ENCODE measurements at regions not wholly inside any gene's neighbourhood (a gene's known extent, or its start where the extent isn't known, plus 50 kb on each side); places are given as distances from the start of the nearest gene placed in this dataset.
"Not testable (repeated sequence)": the region's sequence is repeated elsewhere in the genome, so short reads cannot be mapped to it uniquely, and the experiment has no call there.

GRCh38 chr5:28415791-28416443 lies 1377.5 kb upstream of the CDH9 start:
- ATAC-seq (replicated peaks) = no peak
- Mint-ChIP-seq H3K4me1 (no peaks in the 10 kb centered on the region), H3K4me3 (no peak overlapping the region), H3K27ac (no peak overlapping the region), H3K9me3 (no peaks in the 10 kb centered on the region), H3K27me3 (no peaks in the 10 kb centered on the region), H3K36me3 (ENCODE audit: low read depth) (no peaks in the 10 kb centered on the region)

GRCh38 chr5:28414619-28415018 lies 1376.2 kb upstream of the CDH9 start:
- ATAC-seq (replicated peaks) = no peak
- H3K9me3 Mint-ChIP-seq = peaks cover 5% of the 10 kb centered on the region

GRCh38 chr5:28408651-28409050 lies 1370.3 kb upstream of the CDH9 start:
- Mint-ChIP-seq H3K9me3 (peaks cover 17% of the 10 kb centered on the region), H3K36me3 (ENCODE audit: low read depth) (no peaks in the 10 kb centered on the region), H3K4me3 (no peak overlapping the region), H3K27ac (no peak overlapping the region), H3K4me1 (no peaks in the 10 kb centered on the region), H3K27me3 (no peaks in the 10 kb centered on the region)
- ATAC-seq (replicated peaks) = no peak

More at GRCh38 chr5:28414619-28415018, 1376.2 kb upstream of the CDH9 start:
- Mint-ChIP-seq H3K4me1 (no peaks in the 10 kb centered on the region), H3K27ac (no peak overlapping the region), H3K4me3 (no peak overlapping the region), H3K27me3 (no peaks in the 10 kb centered on the region), H3K36me3 (ENCODE audit: low read depth) (no peaks in the 10 kb centered on the region)

- Mint-ChIP-seq H3K9me3 (peaks cover 17% of the 10 kb centered on the region), H3K4me3 (no peak overlapping the region), H3K27ac (no peak overlapping the region), H3K36me3 (ENCODE audit: low read depth) (no peaks in the 10 kb centered on the region), H3K27me3 (no peaks in the 10 kb centered on the region), H3K4me1 (no peaks in the 10 kb centered on the region)
- no peak for ATAC-seq (replicated peaks)
Observed at GRCh38 chr5:28408186-28408585, 1369.8 kb upstream of the CDH9 start.

GRCh38 chr5:28404363-28405071 lies 1366.1 kb upstream of the CDH9 start:
- H3K4me1 Mint-ChIP-seq = no peaks in the 10 kb centered on the region
- H3K27me3 Mint-ChIP-seq = no peaks in the 10 kb centered on the region
- no peak overlapping the region for H3K27ac Mint-ChIP-seq
- H3K9me3 Mint-ChIP-seq = peaks cover 17% of the 10 kb centered on the region
- no peak overlapping the region for H3K4me3 Mint-ChIP-seq
- no peaks in the 10 kb centered on the region for H3K36me3 Mint-ChIP-seq (ENCODE audit: low read depth)
- ATAC-seq (replicated peaks) = no peak

- H3K27ac Mint-ChIP-seq = no peak overlapping the region
- H3K36me3 Mint-ChIP-seq (ENCODE audit: low read depth) = no peaks in the 10 kb centered on the region
- ATAC-seq (replicated peaks) = no peak
- H3K4me3 Mint-ChIP-seq = no peak overlapping the region
- H3K4me1 Mint-ChIP-seq = no peaks in the 10 kb centered on the region
- H3K9me3 Mint-ChIP-seq = peaks cover 17% of the 10 kb centered on the region
- H3K27me3 Mint-ChIP-seq = no peaks in the 10 kb centered on the region
Observed at GRCh38 chr5:28403846-28404245, 1365.5 kb upstream of the CDH9 start.

GRCh38 chr5:28402590-28403301 lies 1364.4 kb upstream of the CDH9 start:
- no peak for ATAC-seq (replicated peaks)
- no peaks in the 10 kb centered on the region for H3K36me3 Mint-ChIP-seq (ENCODE audit: low read depth)
- H3K4me3 Mint-ChIP-seq = no peak overlapping the region
- peaks cover 20% of the 10 kb centered on the region for H3K9me3 Mint-ChIP-seq
- H3K27me3 Mint-ChIP-seq = no peaks in the 10 kb centered on the region
- no peak overlapping the region for H3K27ac Mint-ChIP-seq
- no peaks in the 10 kb centered on the region for H3K4me1 Mint-ChIP-seq

- H3K9me3 Mint-ChIP-seq = peaks cover 12% of the 10 kb centered on the region
- no peak for ATAC-seq (replicated peaks)
- no peaks in the 10 kb centered on the region for H3K27me3 Mint-ChIP-seq
- no peaks in the 10 kb centered on the region for H3K4me1 Mint-ChIP-seq
- H3K27ac Mint-ChIP-seq = no peak overlapping the region
- no peak overlapping the region for H3K4me3 Mint-ChIP-seq
- H3K36me3 Mint-ChIP-seq (ENCODE audit: low read depth) = no peaks in the 10 kb centered on the region
Observed at GRCh38 chr5:28400076-28400475, 1361.7 kb upstream of the CDH9 start.

- no peak for ATAC-seq (replicated peaks)
- Mint-ChIP-seq H3K27ac (no peak overlapping the region), H3K27me3 (no peaks in the 10 kb centered on the region), H3K36me3 (ENCODE audit: low read depth) (no peaks in the 10 kb centered on the region), H3K9me3 (peaks cover 12% of the 10 kb centered on the region), H3K4me3 (no peak overlapping the region), H3K4me1 (no peaks in the 10 kb centered on the region)
Observed at GRCh38 chr5:28399211-28399610, 1360.8 kb upstream of the CDH9 start.

GRCh38 chr5:28398185-28398584 lies 1359.8 kb upstream of the CDH9 start:
- H3K27me3 Mint-ChIP-seq = no peaks in the 10 kb centered on the region
- no peaks in the 10 kb centered on the region for H3K36me3 Mint-ChIP-seq (ENCODE audit: low read depth)
- no peak overlapping the region for H3K4me3 Mint-ChIP-seq
- H3K4me1 Mint-ChIP-seq = no peaks in the 10 kb centered on the region
- H3K27ac Mint-ChIP-seq = no peak overlapping the region
- H3K9me3 Mint-ChIP-seq = peaks cover 12% of the 10 kb centered on the region
- no peak for ATAC-seq (replicated peaks)

- Mint-ChIP-seq H3K36me3 (ENCODE audit: low read depth) (no peaks in the 10 kb centered on the region), H3K4me1 (no peaks in the 10 kb centered on the region), H3K27me3 (no peaks in the 10 kb centered on the region), H3K9me3 (peaks cover 12% of the 10 kb centered on the region), H3K27ac (no peak overlapping the region), H3K4me3 (no peak overlapping the region)
- ATAC-seq (replicated peaks) = no peak
Observed at GRCh38 chr5:28397502-28397941, 1359.1 kb upstream of the CDH9 start.

GRCh38 chr5:28391277-28391676 lies 1352.9 kb upstream of the CDH9 start:
- H3K4me3 Mint-ChIP-seq = no peak overlapping the region
- H3K27ac Mint-ChIP-seq = no peak overlapping the region
- peaks cover 8% of the 10 kb centered on the region for H3K9me3 Mint-ChIP-seq
- ATAC-seq (replicated peaks) = no peak
- no peaks in the 10 kb centered on the region for H3K27me3 Mint-ChIP-seq
- H3K4me1 Mint-ChIP-seq = no peaks in the 10 kb centered on the region
- no peaks in the 10 kb centered on the region for H3K36me3 Mint-ChIP-seq (ENCODE audit: low read depth)

GRCh38 chr5:28390341-28390740 lies 1352.0 kb upstream of the CDH9 start:
- Mint-ChIP-seq H3K27me3 (no peaks in the 10 kb centered on the region), H3K9me3 (peaks cover 8% of the 10 kb centered on the region), H3K27ac (no peak overlapping the region), H3K4me1 (no peaks in the 10 kb centered on the region), H3K4me3 (no peak overlapping the region), H3K36me3 (ENCODE audit: low read depth) (no peaks in the 10 kb centered on the region)
- no peak for ATAC-seq (replicated peaks)

- not testable (repeated sequence) for H3K27me3 Mint-ChIP-seq; H3K9me3 Mint-ChIP-seq; H3K27ac Mint-ChIP-seq; H3K4me1 Mint-ChIP-seq; ATAC-seq (replicated peaks); H3K36me3 Mint-ChIP-seq (ENCODE audit: low read depth); H3K4me3 Mint-ChIP-seq
Observed at GRCh38 chr5:28389727-28390126, 1351.3 kb upstream of the CDH9 start.

GRCh38 chr5:28388428-28388827 lies 1350.0 kb upstream of the CDH9 start:
- Mint-ChIP-seq H3K27me3 (no peaks in the 10 kb centered on the region), H3K9me3 (peaks cover 8% of the 10 kb centered on the region), H3K4me1 (no peaks in the 10 kb centered on the region), H3K27ac (no peak overlapping the region), H3K4me3 (no peak overlapping the region), H3K36me3 (ENCODE audit: low read depth) (no peaks in the 10 kb centered on the region)
- ATAC-seq (replicated peaks) = no peak
